Transverse colon (tissue), 4 donors: ENCODE measurements at regions not wholly inside any gene's neighbourhood (a gene's known extent, or its start where the extent isn't known, plus 50 kb on each side); places are given as distances from the start of the nearest gene placed in this dataset.

ENCODE experiments used
- POLR2A ChIP-seq: fragments of 450-650 bp; IDR thresholded peaks from one replicate; pipeline ENCODE4 v1.6.1; 2016; ENCODE audit warnings: antibody characterized with exemption, mild to moderate bottlenecking, moderate library complexity
- POLR2AphosphoS5 ChIP-seq, 3 donors: sonication (generic); formaldehyde crosslinking; IDR thresholded peaks; one replicate each; pipeline ENCODE4 v1.6.1; 2016; ENCODE audit warnings: antibody characterized with exemption in 3 of 3
- TF ChIP-seq, protein P1 (sequence below), 5 experiments: fragments of 200-600 bp in 3 of 5; fragments of 450-650 bp in 2 of 5; sonication (generic) in 3 of 5; IDR thresholded peaks; 1 replicate in 2 of 5; 2 replicates in 3 of 5; pipeline ENCODE4 v1.5.1; 2016 to 2017; ENCODE audit warnings: antibody characterized with exemption in 5 of 5, inconsistent platforms in 3 of 5, mild to moderate bottlenecking in 2 of 5, moderate library complexity in 1 of 5

DNA sequence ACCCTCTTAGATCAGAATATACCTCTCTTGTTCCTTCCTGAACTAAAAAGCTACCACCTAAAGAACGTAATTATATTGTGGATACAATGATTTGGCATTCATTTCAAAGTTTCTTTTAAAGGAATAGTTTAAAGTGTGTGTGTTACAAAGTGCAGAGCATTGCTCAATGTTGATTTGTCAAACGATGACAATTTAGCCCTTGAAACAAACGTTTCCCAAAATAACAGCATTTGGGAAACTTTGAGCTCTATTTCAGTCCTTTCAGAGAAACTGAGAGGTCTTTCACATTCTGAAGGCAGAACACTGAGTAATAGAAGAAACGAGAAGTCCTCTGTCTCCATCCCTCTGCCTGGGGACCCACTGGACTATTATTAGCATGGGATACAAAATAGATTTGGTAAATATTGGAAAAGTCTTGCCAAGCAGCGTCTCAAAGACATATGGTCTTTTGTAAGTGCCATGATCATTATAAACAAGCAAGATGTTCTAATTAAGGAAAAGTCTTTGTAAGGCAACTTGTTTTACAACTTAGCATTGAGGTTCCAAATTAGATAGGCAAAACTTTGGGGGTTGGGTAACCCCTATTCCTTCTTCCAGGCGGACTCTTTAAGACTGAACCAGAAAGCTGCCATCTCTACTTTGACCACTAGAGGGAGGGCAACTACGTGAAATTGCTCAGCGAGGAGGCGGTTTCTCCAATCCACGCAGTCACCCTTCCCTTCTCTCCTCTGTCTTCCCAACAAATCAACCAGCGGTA, 208.8 kb downstream of the RNF144B start:
- TF ChIP-seq, protein P1, sequence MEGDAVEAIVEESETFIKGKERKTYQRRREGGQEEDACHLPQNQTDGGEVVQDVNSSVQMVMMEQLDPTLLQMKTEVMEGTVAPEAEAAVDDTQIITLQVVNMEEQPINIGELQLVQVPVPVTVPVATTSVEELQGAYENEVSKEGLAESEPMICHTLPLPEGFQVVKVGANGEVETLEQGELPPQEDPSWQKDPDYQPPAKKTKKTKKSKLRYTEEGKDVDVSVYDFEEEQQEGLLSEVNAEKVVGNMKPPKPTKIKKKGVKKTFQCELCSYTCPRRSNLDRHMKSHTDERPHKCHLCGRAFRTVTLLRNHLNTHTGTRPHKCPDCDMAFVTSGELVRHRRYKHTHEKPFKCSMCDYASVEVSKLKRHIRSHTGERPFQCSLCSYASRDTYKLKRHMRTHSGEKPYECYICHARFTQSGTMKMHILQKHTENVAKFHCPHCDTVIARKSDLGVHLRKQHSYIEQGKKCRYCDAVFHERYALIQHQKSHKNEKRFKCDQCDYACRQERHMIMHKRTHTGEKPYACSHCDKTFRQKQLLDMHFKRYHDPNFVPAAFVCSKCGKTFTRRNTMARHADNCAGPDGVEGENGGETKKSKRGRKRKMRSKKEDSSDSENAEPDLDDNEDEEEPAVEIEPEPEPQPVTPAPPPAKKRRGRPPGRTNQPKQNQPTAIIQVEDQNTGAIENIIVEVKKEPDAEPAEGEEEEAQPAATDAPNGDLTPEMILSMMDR (IDR thresholded peaks at IDR 0.05) = peak; percentile 70 to 92 (median 89)
- no peak for TF ChIP-seq POLR2AphosphoS5 (IDR thresholded peaks at IDR 0.05)
- TF ChIP-seq POLR2A = no peak
